MV-4-11 (cell line): ENCODE measurements at regions not wholly inside any gene's neighbourhood (a gene's known extent, or its start where the extent isn't known, plus 50 kb on each side); places are given as distances from the start of the nearest gene placed in this dataset.
"Not testable (repeated sequence)": the region's sequence is repeated elsewhere in the genome, so short reads cannot be mapped to it uniquely, and the experiment has no call there.

ENCODE experiments used
- DNase-seq: peaks from one replicate; lab custom pipeline; 2025; lab: John Stamatoyannopoulos, UW

DNA sequence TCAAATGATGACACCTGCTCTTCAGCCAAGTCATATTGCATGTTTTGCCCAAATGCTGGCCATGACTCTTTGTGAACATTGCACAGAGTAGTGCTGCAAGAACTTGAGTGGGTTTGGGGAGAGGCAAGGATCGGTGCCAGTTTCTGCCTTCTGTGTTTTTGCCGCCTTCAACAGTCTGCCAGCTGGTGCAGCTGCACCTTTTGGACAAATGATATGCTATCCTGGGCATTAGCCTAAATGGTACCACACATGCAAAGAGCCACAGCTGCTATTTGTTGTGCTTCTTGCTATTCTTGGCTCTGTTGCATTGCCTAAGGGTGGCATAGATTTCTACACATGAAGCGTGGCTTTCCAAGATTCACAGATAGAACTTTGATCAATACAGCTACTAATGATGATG is 189.0 kb upstream of the CCN2 start:
- DNase-seq, result no peak

DNA sequence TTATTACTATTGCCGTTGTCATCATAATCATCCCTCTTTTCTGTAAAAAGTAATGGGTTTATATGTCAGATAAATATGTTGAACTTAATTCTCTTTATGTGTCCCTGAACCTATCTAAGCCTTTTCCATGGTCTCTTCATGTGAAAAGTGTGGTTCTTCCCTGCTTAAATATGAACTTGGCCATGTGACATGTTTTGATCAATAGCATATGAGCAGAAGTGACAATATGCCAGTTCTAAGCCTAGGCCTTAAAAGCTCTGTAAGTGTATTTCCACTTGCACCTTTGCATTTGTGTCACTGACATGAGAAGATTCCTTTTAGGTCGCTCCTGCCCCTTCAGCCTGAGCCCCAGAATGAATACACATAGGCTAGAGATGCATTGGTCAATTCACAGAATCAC is 188.4 kb upstream of the CCN2 start:
- DNase-seq, result no peak

DNA sequence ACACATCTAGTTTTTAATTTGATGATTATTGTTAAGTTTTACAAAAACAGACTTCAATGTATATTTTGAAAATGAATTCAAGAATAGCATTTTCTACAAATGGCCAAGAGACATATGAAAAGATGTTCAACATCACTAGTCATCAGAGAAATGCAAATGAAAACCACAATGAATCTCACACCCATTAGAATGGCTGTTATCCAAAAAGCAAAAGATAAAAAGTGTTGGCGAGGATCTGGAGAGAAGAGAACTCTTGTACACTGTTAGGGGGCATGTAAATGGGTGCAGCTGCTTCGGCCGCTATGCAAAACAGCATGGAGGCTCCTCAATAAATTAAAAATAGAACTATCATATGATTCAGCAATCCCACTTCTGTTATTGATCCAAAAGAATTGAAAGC is 185.8 kb upstream of the CCN2 start:
- DNase-seq, result no peak

DNA sequence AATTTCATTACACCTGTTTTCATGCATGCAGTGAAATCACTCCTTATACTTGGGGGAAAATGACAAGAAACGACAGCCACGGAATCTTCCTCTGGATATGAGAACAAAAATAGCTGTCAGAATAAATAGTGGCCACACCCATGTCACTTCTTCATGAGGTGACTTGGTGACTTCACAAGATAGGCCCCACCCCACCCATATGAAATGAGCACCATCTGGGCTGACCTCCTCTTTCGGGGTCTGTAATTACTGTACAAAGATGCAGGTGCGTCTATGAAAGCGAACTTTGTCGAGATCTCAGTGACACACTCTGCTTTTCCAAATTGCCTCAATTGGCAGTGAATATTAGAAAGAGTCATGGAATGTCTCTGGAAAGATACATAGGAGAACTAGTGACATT is 184.2 kb upstream of the CCN2 start:
- DNase-seq, result no peak

DNA sequence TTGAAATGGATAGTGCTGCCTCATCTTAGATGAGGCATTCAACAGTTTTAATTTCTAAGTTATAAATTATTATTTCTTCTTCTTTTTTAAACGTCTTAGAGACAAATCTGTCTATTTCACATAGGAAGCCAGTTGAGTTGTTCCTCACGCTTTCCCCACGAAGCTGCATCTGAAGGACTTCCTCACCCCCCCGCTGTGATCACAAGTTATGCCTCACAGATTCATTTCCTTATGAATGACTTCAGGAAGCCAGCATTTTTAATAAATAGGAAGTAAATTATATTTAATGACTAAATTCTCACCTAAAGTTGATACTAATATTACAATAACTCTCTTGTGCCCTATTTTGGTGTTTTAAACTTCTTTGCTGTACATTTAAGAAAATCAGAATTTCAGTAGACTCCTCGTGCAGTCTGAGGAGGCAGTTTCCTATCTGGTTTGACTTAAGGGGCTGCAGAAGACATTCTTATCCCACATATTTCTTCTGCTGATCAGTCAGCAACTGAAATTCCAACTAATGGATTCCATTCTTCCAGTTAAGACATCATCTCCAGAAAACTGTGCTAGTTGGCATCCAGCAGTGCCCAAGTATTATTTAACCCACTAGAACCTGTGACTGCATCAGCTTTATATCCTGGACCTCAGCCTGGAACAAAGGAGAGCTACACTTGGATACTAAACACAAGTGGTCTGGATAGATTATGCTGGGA is 182.7 kb upstream of the CCN2 start:
- peak; percentile 32 for DNase-seq

DNA sequence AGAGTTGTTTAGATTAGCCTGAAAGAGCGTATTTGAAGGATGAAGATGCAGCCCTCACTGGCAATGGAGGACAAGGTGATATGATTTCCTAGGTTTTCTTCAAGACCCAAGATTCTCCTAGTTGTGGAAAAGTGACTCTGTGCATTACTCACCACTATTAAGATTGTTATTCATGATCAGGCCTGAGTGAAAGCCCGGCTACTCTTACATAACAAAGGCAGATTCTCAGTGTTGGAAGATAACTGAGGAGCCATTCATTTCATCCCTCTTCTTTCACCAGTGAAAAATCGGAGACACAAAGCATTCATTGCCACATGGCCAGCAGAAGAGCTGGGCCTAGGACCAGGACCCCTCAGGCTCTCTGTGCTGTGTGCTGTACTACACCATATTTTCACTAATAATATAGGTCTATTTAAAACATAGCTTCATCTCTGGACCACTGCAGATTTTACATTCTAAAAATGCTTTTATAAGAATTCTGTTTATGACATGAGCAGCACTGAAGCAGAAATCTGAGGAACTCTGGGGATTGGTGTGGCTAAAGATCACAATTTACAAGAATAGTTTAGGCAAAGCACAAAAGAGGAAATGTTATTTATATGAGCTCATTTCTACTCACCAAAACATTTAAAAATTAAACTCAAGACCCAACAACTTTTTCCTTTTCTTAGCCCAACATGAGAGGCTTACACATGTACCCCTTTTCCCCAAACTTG is 181.9 kb upstream of the CCN2 start:
- peak; percentile 15 for DNase-seq

DNA sequence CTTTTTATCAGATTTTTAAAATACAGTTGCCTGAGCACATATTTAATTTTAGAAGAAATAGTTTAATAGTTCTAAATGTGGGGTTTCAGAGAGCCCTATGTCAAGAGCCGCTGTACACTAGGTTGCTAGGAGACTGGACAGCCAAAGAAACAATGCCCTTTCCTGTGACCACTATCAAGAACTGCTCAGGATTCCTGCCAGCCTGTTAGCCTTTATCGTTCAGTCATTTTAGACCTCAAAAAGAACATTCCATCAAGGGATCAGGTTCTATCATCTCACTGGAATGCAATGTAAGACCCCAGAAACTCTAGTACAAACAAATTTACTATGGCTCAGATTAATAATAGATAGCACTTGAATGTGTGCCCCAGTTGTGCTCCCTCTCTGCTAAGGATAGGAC is 181.2 kb upstream of the CCN2 start:
- no peak for DNase-seq

DNA sequence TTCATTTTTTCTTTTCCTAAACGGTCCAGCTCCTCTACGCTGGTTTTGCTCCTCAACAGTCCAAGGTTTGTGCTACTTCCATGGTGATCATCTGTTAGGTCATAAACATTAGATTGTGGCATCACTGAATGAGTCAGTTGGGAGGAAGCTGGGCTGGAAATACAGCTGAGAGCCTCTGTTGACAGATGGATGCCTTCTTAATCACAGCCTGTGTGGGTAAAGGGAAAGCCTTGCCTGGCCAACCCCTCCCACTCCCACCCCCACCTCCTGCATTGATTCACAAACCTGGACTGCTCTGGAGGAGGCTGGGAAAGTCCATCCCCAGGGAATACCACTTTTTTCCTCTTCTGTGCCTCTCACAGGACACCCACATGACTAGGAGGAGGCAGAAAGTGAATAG is 180.6 kb upstream of the CCN2 start:
- peak; percentile 92 for DNase-seq

DNA sequence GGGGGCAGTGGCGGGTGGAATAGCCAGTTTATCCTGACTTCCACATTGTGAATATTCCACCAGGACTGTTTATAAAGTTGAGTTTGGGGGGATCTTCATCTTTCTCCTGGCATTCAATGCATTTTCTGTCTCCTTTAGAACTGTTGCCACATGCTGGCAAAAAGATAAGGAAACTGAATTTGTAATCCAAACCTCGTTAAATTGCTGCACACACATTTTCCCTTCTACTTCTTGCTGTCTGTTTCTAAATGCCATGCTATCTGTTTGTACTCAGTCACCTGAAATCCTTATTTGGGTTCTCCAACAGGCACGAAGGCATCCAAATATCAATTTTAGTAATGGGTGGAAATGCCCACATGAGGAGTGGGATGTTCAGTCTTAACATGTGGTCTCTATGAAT is 180.2 kb upstream of the CCN2 start:
- no peak for DNase-seq

DNA sequence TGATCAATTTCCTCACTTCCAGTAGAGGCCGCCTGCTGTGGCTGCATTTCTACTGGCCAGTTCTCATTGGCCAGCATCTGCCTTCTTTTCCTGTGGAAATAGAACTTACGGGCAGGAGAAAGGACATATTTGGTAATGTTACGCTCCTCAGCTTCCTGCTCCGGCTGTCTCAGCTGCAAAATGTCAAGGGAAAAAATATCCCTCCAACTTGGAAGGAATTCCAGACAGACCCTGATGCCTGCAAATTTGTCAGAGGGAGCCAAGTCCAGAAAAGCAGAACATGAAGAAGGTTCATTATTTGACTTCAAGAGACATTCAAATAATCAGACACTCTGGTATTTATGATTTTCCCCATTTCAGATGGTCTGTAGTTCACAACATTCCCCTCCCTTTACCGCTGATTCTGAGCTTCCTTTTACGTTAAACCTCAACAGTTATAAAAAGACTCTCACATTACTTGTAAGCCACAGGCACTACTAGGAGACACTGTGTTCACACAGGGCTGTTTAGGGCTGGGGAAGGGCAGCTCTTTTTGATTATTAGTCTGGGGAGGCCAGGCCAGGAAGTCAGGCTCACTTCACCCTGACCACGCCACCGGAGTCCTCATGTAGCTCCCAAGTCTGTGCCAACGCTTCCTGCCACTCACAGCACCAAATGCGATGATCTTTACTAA is 179.6 kb upstream of the CCN2 start:
- peak; percentile 88 for DNase-seq

DNA sequence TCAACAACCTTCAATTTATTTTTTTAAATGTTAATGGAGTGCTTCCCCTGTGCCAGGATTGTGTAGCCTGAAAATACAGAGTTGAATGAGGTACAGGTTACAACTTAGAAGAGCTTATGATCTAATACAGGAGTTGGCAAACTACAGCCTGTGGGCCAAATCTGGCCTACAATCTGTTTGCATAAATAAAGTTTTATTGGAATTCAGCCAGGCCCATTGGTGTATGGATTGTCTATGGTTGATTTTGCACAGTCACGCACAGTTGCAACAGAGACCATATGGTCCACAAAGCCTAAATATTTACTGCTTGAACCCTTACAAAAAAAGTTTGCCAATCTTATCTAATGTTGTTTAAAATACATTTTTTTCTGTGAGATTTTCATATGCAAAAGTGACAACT is 177.3 kb upstream of the CCN2 start:
- no peak for DNase-seq

DNA sequence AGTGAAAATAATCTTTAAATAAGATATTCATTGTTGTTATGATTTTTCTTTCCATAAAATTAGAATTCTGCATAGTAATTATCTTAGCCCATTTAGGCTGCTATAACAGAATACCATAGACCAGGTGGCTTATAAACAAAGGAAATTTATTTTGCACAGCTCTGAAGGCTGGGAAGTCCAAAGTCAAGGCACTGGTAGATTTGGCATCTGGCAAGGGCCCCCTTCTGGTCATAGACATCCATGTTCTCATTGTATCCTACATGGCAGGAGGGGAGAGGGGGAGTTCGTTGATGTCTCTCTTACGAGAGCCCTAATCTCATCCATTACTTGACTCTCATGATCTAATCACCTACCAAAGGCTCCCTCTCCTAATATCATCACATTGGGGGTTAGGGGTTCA is 175.0 kb upstream of the CCN2 start:
- no peak for DNase-seq

DNA sequence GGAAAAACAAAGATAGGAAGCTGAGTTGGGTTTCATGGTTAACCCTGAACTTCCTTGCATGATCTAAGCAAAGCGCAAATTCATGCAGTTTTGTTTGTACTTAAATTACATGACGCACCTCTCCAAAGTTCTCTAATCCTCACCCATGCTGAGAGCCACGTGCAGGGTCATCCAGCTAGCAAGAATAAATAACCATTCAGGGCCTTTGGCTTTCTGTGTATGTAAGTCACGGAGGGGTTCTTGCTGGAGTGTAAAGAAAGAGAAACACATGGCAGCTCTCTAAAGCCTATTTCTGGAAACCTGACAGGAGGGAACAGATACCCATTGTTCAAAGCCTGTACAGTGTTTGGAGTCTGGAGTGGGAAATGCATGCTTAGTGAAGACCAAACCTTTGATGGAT is 171.7 kb upstream of the CCN2 start:
- no peak for DNase-seq

DNA sequence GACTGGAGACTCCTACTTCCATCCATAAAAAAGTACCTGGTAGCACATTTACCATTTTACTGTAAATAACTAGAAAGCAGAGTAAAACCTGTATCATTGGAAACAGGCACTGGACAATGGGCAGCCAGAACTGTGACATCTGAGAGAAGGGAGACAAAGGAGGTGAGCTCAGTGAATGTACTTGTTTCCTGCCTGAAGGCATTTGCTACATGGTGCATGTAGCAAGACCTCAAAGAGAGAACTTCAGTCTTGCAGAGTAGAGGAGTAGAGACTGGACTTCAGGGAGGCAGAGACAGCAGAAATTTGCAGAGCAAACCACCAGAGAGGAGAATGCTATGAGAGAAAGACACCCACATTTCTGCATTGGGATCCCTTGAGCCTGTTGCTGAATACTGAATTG is 171.0 kb upstream of the CCN2 start:
- DNase-seq, result no peak

DNA sequence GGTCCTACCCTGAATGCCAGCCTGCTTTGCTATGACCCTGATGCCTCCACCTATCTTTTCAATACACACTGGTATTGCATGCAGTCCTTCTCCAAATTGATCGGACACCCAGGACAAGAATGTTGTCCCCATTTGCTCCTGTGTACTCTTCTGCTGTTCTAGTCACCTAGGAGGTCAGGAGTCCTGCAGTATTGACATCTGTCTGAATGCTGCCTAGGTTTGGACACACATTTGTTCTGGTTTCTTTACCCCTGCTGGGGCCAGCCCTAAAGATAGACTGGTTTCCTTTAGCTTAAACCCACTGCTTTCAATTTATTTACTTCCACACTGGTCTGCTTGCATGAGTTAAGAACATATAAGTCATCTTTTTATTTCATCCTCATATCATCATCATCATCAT is 167.0 kb upstream of the CCN2 start:
- DNase-seq, result no peak

DNA sequence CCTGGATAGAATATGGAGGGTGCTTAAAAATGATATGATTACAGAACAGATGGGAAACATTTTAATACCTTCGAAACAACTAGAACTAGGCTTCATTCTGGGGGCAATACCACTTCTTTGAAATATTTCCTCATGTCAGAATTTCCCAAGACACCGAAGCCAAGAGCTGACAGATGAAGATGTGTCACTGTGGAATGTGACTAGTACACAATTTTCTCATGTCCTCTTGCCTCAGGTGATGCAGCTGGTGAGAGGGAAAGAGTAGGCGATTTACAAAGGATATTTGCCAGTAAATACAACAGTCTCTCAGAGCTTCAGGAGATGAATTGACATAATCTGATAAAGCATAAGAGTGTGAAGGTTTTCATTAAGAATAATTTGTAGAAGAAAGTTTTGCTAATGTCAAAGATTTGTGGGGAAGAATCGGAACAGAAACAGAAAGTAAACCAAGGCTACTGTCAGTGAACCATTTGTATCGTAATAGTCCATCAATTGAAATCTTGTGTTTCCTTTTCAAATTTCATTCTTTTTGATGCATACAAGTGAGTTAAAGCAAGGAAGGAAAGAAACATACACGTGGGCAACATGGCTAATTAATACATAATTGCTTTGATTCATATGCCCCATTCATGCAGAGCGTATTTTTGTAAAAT is 164.7 kb upstream of the CCN2 start:
- no peak for DNase-seq

DNA sequence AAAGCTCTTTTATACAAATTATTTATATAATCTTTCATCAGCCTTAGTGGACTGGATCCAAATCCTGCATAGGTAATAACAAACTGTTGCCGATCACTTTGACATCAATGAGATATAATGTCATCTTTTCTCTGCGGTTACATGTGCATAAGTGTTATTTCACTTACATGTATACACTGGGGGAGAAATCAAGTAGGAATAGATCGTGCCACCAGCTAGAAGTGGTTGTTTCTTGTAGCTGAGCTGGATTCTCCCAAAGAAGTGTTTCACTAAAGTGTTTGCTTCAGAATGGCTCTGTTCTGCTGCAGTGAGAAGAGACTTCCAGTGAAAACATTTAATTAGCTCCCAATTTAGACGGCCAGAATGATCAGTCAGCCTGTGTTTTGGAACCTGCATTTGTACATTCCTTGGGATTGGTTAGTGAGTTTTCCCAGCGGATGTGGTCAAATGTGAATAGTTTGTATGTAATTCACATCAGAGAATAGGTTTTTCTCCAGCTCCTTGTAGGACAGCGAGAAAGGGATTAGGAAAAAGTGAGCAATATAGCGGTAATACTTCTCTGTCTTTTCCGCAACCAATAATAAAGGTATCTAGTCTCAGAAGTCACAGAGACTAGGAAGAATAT is 163.1 kb upstream of the CCN2 start:
- no peak for DNase-seq

DNA sequence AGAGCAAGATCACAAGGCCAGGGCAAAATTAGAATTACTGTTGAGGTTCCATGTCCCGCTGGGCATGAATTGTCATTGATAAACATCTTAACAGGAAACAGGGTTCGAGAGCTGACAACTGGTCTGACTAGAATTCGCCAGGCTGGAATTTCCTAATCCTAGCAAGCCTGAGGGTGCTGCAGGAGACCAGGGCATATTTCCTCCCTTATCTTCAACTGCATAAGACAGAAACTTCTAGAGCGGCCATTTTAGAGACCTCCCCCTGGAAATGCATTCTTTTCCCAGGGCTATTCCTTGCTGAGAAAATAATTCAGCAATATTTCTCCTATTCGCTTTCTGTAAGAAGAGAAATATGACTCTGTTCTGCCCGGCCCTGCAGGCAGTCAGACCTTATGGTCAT is 158.6 kb upstream of the CCN2 start:
- not testable (repeated sequence) for DNase-seq

DNA sequence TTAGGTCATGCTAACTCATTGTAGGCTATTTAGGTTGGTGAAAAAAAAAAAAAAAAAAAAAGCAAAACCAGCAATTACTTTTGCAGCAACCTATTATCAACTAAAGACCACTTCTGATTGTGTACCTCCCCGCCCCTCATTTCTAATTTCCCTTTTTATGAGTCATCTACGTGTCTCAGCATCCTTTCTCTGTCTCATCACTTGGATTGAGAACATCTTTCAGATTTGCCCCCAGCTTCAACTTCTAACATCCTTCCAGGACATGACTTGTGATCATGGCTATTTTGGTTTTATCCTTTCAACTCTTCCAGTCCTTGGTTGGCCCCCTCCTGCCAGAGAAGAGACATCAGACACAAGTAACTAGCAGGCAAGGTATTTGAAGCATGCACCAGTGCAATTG is 156.7 kb upstream of the CCN2 start:
- no peak for DNase-seq

DNA sequence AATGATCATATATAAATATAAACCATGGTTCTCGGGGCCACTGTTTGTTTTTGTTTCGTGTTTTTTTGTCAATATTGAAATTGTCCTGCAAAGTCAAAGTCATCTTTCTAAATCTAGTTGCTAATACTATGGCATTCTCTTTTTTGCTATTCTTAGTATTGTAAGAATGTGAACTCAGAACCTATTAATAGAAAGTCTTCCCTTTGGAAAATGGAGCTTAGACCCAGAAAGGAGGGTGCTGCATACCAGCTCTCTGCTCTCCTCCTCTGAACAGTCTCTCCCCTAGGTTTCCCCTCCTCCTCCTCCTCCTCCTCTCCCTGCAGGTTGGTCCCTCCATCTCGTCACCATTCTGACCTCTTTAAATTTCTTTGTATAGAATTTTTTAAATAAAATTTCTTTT is 150.4 kb upstream of the CCN2 start:
- DNase-seq, result no peak

DNA sequence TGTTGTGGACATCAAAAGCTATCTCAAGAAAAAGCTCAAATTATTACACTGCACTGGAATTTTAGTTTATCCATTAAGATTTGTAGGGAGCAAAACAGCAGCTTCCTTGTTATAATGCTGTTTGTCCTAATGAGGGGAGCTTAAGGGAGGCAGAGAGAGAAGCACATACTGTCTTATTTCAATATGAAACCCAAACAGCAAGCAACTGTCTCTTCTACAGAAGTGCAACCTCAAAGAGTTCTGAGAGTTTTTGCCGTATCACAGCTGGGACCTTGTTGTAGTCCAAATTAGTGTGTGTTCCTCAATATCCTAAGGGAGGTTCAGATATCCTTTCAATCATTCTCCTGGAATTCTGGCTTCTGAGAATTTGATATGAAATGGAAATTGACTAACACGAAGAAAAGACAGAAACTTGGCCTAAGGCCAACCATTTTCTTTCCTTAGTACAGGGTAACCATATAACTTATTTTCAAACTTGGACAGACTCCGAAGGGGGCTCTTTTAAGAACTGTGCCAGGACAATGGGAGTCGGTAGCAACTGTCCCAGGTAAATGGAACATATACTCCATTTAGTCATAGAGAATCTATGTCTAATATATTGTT is 149.3 kb upstream of the CCN2 start:
- DNase-seq, result no peak

DNA sequence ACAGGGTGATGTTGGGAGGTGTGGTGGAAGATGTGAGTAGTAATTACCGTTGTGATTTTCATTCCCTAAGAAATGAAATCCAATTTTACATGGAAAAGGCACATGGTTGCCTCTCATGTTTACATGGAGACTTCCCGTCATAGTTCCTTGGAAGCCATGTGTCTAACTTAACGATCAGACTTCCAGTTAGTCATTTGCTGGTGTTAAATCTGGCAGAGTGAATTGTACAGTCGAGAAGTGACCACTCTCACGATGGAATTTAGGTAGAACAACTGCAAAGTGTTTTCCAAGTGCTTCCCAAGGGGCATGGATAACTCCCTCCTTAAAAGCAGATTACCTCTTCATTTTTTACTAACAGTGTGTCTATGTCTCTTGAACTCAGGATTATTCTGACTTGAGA is 145.8 kb upstream of the CCN2 start:
- no peak for DNase-seq
